Heart left ventricle (tissue), 16 donors: ENCODE measurements at regions not wholly inside any gene's neighbourhood (a gene's known extent, or its start where the extent isn't known, plus 50 kb on each side); places are given as distances from the start of the nearest gene placed in this dataset.
A peak's percentile ranks its signal among the peaks of the same experiment; 100 is the strongest.
"Not testable (repeated sequence)": the region's sequence is repeated elsewhere in the genome, so short reads cannot be mapped to it uniquely, and the experiment has no call there.

Experiments used
- ATAC-seq, 4 donors: fragments of 200-7000 bp; cut with Tn5 transposase; one replicate each; pipeline ENCODE4 v1.9.1; 2020 to 2022; ENCODE audit warnings: moderate library complexity in 4 of 4, mild to moderate bottlenecking in 3 of 4, moderate number of reproducible peaks in 1 of 4
- DNase-seq, 5 donors: peaks; one replicate each; pipeline ENCODE4 v3.0.0-alpha.2; 2020
- H3K27ac ChIP-seq, 12 donors: fragments of 200-600 bp; sonication (generic) in 4 of 12; one replicate each; pipeline versions ENCODE4 v1.5.0 to v1.8.0; 2016 to 2022; ENCODE audit warnings: mild to moderate bottlenecking in 2 of 12
- H3K27me3 ChIP-seq, 9 donors: fragments of 200-600 bp; sonication (generic) in 2 of 9; one replicate each; pipeline versions ENCODE4 v1.5.1 to v1.8.0; 2016 to 2022; ENCODE audit warnings: mild to moderate bottlenecking in 3 of 9
- H3K36me3 ChIP-seq, 9 donors: fragments of 200-600 bp; sonication (generic) in 2 of 9; one replicate each; pipeline versions ENCODE4 v1.5.0 to v1.8.0; 2018 to 2022; ENCODE audit warnings: mild to moderate bottlenecking in 2 of 9
- H3K4me1 ChIP-seq, 12 donors: fragments of 200-600 bp; sonication (generic) in 4 of 12; one replicate each; pipeline versions ENCODE4 v1.5.0 to v1.8.0; 2016 to 2022; ENCODE audit warnings: mild to moderate bottlenecking in 3 of 12
- H3K4me3 ChIP-seq, 12 donors: fragments of 200-600 bp; sonication (generic) in 4 of 12; one replicate each; pipeline versions ENCODE4 v1.5.0 to v1.8.0; 2017 to 2022; ENCODE audit warnings: mild to moderate bottlenecking in 9 of 12, moderate library complexity in 4 of 12
- H3K9me3 ChIP-seq, 12 donors: fragments of 200-600 bp; sonication (generic) in 4 of 12; one replicate each; pipeline versions ENCODE4 v1.5.0 to v1.8.0; 2016 to 2022; ENCODE audit warnings: mild to moderate bottlenecking in 1 of 12
- CTCF ChIP-seq, 12 donors: fragments of 200-600 bp; sonication (generic) in 4 of 12; IDR thresholded peaks; one replicate each; pipeline versions ENCODE4 v1.5.0 to v1.8.0; 2018 to 2022; ENCODE audit warnings: antibody characterized with exemption in 12 of 12, mild to moderate bottlenecking in 5 of 12
- POLR2A ChIP-seq, 2 donors: fragments of 450-650 bp; IDR thresholded peaks; one replicate each; pipeline ENCODE4 v1.6.1; 2017; ENCODE audit warnings: antibody characterized with exemption in 2 of 2, mild to moderate bottlenecking in 2 of 2, moderate library complexity in 2 of 2
- WGBS, 4 donors: extraction: QIAGEN DNeasy Blood & Tissue Kit in 2 of 4; methylation state at CpG; one replicate each; pipeline versions ENCODE4 v1.1.5 to v1.1.7; 2013 to 2018; 5-methylcytosine and 5-hydroxymethylcytosine counted together
- intact Hi-C, 10 donors: fragments of 100-400 bp; cut with DNase I; formaldehyde crosslinking; loops; one replicate each; pipeline versions ENCODE4 v1.11.1 to v1.14.2; 2022
- donor health status: ischemic (EF 13 %, LVEDD 7.1; RV severe dilation, severe dysfunction).
- donor health status: healthy with polysubstance abuse.
- donor health status: DM: no; HTN: yes; CAD: no.
- donor health status: DM: no; HTN: no; CAD: no.
- donor health status: ischemic (EF 25% LVEDD 6.9; RV normal size, moderate dysfunction).
- donor health status: ischemic (EF 25% LVEDD 5.7; RV mildly dilated, moderate dysfunction).
- donor health status: healthy.
- donor health status: DM: yes; HTN: yes; CAD: no.
- donor health status: ischemic (EF 35%, LVEDD 5.7; RV mildly dilated, moderate dysfunction).
- donor health status: nonischemic (EF 11% LVEDD 7.7; RV severe dilation, severe dysfunction).
- donor health status: DM: yes; HTN: yes; CAD: no.
- donor health status: PGD.
- donor health status: ischemic (EF 29% LVEDD 5.4; RV normal size, mild dysfunction).
- donor health status: nonischemic (EF 23%, LVEDD 6.1; RV moderate dilation, normal function).

- DNase-seq = no peak
- no peak for ATAC-seq
- H3K4me1 ChIP-seq = no peaks in the 10 kb centered on the region
- TF ChIP-seq CTCF (IDR thresholded peaks at IDR 0.05) (no peak), POLR2A (IDR thresholded peaks at IDR 0.05) (no peak)
- H3K36me3 ChIP-seq = no peaks in the 10 kb centered on the region
- H3K27ac ChIP-seq = no peak overlapping the region
- H3K27me3 ChIP-seq = no peaks in the 10 kb centered on the region
- H3K9me3 ChIP-seq = no peaks in the 10 kb centered on the region
- WGBS, 4 donors = 59 to 80% (median 66%) methylated on average over 1 of the region's 1 CpG
- intact Hi-C loops = no loop called here
- no peak overlapping the region for H3K4me3 ChIP-seq
Measured at GRCh38 chr10:55168343-55168742, 367.3 kb upstream of the PCDH15 start.

DNA sequence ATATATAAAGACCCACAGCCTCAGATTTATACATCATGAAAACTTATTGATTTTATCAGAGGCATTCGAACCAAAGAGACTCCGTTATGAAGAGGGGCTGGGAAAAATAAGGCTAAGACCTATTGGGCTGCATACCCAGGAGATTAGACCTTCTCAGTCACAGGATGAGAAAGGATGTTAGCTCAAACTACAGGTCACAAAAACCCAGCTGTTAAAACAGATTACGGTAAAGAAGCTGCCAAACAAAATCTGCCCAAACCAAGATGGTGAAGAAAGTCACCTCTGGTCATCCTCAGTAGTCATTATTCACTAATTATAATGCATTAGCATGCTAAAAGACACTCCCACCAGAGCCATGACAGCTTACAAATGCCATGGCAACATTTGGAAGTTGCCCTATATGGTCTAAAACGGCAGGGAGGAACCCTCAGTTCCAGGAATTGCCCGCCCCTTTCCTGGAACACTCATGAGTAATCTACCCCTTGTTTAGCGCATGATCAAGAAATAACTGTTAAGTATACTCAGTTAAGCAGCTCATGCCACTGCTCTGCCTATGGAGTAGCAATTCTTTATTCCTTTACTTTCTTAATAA, 362.5 kb upstream of the PCDH15 start:
- no peaks in the 10 kb centered on the region for H3K9me3 ChIP-seq
- no peak overlapping the region for H3K27ac ChIP-seq
- WGBS, 4 donors = 77 to 86% (median 79%) methylated on average over 6 of the region's 6 CpGs
- TF ChIP-seq CTCF (IDR thresholded peaks at IDR 0.05) = no peak
- DNase-seq (no peak), ATAC-seq (peak in 1 of 4 donors; percentile 24)
- H3K27me3 ChIP-seq = no peaks in the 10 kb centered on the region
- intact Hi-C loops = no loop called here
- no peaks in the 10 kb centered on the region for H3K4me1 ChIP-seq
- H3K36me3 ChIP-seq = no peaks in the 10 kb centered on the region
- no peak overlapping the region for H3K4me3 ChIP-seq

DNA sequence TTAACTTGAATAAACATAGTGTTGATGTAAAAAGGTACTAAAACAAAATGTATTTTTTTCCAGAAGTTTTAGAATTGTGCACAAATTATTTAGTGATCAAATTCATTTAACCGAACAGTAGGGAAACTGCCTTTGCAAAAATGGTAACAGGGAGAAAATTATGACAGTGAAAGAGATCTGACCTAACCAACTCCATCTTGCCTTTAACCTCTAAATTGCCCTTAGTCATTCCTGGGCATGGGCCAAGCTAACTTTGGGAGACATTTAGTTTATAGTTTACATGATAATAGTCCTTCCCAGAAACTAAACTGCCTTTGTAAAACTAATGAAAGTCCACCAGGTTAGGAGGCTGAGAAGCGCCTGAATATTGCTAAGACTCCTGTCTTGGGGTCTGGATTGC, 361.3 kb upstream of the PCDH15 start:
- ATAC-seq, H3K4me3 ChIP-seq, H3K36me3 ChIP-seq, H3K27me3 ChIP-seq, H3K4me1 ChIP-seq, DNase-seq, H3K27ac ChIP-seq, H3K9me3 ChIP-seq, intact Hi-C loops: not testable (repeated sequence)
- WGBS, 4 donors = 86 to 95% (median 91%) methylated on average over 2 of the region's 2 CpGs

DNA sequence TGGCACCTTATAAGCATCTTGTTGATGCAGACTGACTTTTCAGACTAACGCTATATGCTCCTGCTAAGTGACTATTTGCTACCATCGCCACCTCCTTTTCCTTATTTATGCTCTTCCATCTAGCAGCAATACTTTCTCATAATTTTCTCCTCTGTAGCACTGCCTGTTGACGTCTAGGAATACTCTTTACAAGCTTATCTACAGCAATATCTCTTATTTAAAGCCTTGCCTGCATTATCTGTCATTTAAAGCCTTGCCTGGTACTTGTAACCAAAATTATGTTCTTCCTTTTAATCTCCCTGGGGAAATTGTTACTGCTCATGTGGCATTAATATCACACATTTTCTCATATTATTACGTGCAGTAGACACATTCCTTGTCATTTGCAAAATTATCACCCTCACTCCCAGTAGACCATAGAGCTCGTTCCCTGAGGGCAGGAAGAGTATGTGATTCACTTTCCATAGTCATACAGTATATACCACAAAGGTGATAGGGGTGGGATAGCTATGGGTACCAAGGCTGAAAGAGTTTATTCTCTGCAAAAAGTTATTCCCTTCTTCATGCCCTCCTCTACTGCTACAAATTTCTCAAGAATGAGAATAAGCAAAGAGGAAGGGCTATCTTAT, 359.7 kb upstream of the PCDH15 start:
- no peaks in the 10 kb centered on the region for H3K4me1 ChIP-seq
- H3K36me3 ChIP-seq = no peaks in the 10 kb centered on the region
- no peak for DNase-seq
- H3K27ac ChIP-seq = no peak overlapping the region
- 52 to 69% (median 63%) methylated on average over 5 of the region's 5 CpGs for WGBS, 4 donors
- TF ChIP-seq POLR2A (IDR thresholded peaks at IDR 0.05) (no peak), CTCF (IDR thresholded peaks at IDR 0.05) (no peak)
- H3K9me3 ChIP-seq = no peaks in the 10 kb centered on the region
- intact Hi-C loops = no loop called here
- H3K4me3 ChIP-seq = no peak overlapping the region
- no peak for ATAC-seq
- no peaks in the 10 kb centered on the region for H3K27me3 ChIP-seq

DNA sequence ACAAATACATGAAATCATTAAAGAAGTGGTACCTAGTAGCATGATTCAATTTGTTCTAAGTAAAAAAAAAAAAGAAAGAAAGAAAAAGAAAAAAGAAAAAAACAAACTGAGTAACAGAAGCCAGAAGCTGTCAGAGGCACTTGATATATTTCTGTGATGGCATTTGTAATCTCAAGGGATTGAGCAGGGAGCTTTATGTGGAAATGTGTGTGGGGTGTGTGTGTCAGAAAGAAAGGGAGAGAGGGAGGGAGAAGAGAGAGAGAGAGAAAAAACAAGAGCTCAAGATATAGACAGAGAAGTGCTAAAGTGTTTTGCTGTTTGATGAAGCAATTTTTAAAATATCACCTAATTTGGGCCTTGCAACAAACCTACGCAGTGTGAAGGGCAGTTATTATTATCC, 357.6 kb upstream of the PCDH15 start:
- DNase-seq (no peak), ATAC-seq (no peak)
- H3K4me3 ChIP-seq = no peak overlapping the region
- H3K36me3 ChIP-seq = no peaks in the 10 kb centered on the region
- no peak overlapping the region for H3K27ac ChIP-seq
- intact Hi-C loops = no loop called here
- H3K9me3 ChIP-seq = no peaks in the 10 kb centered on the region
- H3K4me1 ChIP-seq = no peaks in the 10 kb centered on the region
- no peaks in the 10 kb centered on the region for H3K27me3 ChIP-seq
- TF ChIP-seq CTCF (IDR thresholded peaks at IDR 0.05) (no peak), POLR2A (IDR thresholded peaks at IDR 0.05) (no peak)
- WGBS, 4 donors = 0 to 33% (median 13%) methylated on average over 1 of the region's 1 CpG
